NB4 (cell line): ENCODE measurements at regions not wholly inside any gene's neighbourhood (a gene's known extent, or its start where the extent isn't known, plus 50 kb on each side); places are given as distances from the start of the nearest gene placed in this dataset.

Source experiments
- CTCF ChIP-seq: IDR thresholded peaks from one replicate; pipeline ENCODE4 v1.5.1; 2012; ENCODE audit warnings: low read depth, low read length
- MAX ChIP-seq: IDR thresholded peaks from 2 replicates; pipeline ENCODE4 v1.6.1; 2011; ENCODE audit warnings: low read depth, low read length
- MYC ChIP-seq: IDR thresholded peaks from 2 replicates; pipeline ENCODE4 v1.6.1; 2011; ENCODE audit warnings: low read depth, low read length
- POLR2A ChIP-seq: IDR thresholded peaks from 2 replicates; pipeline ENCODE4 v1.6.1; 2011; ENCODE audit warnings: mild to moderate bottlenecking; ENCODE audit not compliant: insufficient read length; ENCODE audit errors: extremely low read depth

- TF ChIP-seq CTCF, result no peak
- no peak for TF ChIP-seq POLR2A
- no peak for TF ChIP-seq MYC
- TF ChIP-seq MAX, result no peak
Observed at GRCh38 chr6:56803594-56803993, 151.3 kb upstream of the BEND6 start.
